ENCODE measurements at regions not wholly inside any gene's neighbourhood (a gene's known extent, or its start where the extent isn't known, plus 50 kb on each side); places are given as distances from the start of the nearest gene placed in this dataset.
"Not testable (repeated sequence)": the region's sequence is repeated elsewhere in the genome, so short reads cannot be mapped to it uniquely, and the experiment has no call there.

DNA sequence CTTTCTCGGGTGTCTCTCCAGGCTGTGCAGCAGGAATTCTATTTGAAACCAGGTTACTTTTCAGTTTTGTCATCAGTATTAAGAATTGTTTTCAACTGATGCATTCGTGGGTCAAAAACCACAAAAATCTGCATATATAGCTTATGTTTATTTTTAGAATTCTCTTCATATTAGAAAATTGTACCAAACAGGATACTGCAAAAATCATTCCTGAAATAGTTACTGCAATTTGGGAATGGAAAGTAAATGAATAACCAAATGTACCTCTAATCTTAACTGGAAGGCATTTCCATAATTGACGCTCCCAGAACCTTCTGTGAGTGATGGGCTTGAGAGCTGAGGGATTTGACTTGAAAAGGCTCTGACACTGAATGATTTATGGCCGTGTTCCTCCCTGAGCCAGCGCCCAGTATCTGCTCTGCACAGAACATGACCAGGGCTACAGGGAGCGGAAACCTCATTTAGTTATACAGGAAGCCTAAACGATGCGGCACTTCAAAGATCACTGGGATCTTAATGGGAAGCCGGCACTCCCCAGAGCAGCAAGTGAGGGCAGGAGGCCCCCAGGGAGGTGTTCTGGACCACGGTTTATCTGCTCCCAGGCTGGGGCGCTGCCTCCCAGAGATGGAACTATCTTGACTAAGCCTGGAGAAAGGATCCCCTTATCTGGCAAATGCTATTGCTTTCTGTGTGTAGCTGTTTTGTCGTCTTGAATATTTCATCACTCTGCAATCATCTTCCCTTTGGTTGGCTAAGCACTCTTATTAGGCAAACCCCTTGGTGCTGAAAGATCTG is 446.0 kb downstream of the QKI start:
- no peak overlapping the region for H3K27ac ChIP-seq
- TF ChIP-seq, protein P1, sequence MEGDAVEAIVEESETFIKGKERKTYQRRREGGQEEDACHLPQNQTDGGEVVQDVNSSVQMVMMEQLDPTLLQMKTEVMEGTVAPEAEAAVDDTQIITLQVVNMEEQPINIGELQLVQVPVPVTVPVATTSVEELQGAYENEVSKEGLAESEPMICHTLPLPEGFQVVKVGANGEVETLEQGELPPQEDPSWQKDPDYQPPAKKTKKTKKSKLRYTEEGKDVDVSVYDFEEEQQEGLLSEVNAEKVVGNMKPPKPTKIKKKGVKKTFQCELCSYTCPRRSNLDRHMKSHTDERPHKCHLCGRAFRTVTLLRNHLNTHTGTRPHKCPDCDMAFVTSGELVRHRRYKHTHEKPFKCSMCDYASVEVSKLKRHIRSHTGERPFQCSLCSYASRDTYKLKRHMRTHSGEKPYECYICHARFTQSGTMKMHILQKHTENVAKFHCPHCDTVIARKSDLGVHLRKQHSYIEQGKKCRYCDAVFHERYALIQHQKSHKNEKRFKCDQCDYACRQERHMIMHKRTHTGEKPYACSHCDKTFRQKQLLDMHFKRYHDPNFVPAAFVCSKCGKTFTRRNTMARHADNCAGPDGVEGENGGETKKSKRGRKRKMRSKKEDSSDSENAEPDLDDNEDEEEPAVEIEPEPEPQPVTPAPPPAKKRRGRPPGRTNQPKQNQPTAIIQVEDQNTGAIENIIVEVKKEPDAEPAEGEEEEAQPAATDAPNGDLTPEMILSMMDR (conservative IDR thresholded peaks at IDR 0.05), result no peak

DNA sequence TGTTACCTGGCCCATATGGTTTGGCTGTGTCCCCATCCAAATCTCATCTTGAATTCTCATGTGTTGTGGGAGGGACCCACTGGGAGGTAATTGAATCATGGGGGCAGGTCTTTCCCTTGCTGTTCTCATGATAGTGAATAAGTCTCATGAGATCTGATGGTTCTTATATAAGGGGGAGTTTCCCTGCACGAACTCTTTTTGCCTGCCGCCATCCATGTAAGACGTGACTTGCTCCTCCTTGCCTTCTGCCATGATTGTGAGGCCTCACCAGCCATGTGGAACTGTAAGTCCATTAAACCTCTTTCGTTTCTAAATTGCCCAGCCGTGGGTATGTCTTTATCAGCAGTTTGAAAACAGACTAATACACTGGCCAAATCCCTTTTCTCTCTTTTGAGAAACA is 444.4 kb downstream of the QKI start:
- not testable (repeated sequence) for H3K27ac ChIP-seq

DNA sequence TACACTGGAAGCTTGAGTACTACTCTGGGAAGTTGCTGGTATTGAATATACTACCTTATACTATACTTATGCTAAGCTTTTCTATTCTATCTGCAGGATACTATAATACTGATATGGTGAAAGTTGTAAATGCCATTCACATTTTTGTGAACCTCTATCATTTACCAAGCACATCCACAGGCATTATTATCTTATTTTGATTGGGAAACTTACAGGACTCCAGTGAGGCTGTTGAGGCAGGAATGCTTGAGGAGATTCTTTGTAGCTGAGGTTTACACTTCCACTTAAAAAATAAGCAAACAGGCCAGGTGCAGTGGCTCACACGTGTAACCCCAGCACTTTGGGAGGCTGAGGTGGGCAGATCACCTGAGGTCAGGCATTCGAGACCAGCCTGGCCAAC is 442.9 kb downstream of the QKI start:
- TF ChIP-seq, protein P1 (conservative IDR thresholded peaks at IDR 0.05), result no peak
- H3K27ac ChIP-seq, result no peak overlapping the region

DNA sequence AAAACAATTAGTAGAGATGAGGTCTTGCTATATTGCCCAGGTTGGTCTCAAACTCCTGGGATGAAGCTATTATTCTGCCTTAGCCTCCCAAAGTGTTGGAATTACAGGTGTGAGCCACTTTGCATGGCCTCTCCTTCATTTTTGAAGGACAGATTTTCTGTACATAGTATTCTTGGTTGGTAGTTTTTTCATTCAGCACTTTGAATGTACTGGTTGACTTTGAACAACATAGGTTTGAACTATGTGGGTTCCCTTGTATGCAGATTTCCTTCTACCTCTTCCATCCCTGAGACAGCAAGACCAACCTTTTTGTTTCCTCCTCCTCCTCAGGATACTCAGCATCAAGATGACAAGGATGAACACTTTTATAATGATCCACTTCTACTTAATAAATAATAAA is 436.4 kb downstream of the QKI start:
- TF ChIP-seq, protein P1 (conservative IDR thresholded peaks at IDR 0.05), result no peak
- no peak overlapping the region for H3K27ac ChIP-seq

DNA sequence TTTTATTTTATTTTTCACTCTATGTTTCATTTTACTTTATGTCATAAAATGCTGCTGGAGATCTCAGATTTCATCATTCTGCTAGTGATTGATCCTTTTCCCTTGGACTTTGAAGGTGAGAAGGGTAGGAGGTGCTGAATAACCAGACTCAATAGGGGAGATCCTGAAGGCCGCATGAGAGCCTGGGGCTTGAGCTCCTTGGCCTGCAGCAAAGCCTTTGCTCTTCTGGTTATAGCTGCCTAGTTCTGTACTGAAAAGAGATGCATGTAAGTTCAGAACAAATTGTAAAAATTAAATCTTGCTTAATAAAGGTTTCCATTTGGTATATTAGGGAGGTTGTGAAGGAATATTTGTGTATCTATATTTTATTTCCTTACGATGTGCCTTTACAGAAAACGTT is 430.2 kb downstream of the QKI start:
- no peak overlapping the region for H3K27ac ChIP-seq
- TF ChIP-seq, protein P1 (conservative IDR thresholded peaks at IDR 0.05), result no peak

DNA sequence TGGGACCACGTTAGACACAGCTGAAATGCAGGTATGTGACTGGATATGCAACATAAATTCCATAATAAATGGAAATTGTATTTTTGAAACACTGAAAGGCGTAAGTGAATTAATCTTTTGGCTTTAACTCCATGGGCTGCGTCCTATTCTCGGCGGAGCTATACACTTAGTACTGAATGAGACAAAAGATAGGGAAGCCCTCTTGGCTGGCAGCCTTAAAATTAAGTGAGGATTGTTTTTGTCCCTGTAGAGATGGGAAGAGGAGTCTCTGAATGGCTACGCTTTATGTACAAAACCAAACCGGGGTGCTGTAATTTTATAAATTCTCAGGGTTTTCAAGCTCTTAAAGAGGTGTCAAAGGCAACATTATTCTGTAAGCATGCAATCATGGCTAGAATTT is 429.8 kb downstream of the QKI start:
- H3K27ac ChIP-seq, result no peak overlapping the region
- TF ChIP-seq, protein P1 (conservative IDR thresholded peaks at IDR 0.05), result no peak

DNA sequence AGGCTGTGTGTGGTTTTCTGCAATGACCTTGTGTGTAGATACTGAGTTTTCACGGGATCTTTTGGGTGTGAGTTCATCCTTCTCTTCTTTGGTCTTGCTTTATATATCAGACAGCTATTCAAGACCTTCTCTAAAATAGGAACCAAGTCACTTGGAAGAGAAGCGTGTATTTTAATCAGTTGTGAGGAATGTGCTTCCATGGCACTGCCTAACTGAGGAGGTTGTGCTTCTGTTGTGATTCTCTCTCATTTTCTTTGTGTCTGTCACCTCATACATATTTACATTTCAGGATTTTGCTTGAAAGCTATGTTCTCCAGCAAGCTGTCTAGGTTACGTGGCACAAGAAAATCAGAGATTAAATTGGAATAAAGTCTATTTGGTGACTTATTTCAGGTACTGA is 428.7 kb downstream of the QKI start:
- TF ChIP-seq, protein P1 (conservative IDR thresholded peaks at IDR 0.05), result no peak
- no peak overlapping the region for H3K27ac ChIP-seq

DNA sequence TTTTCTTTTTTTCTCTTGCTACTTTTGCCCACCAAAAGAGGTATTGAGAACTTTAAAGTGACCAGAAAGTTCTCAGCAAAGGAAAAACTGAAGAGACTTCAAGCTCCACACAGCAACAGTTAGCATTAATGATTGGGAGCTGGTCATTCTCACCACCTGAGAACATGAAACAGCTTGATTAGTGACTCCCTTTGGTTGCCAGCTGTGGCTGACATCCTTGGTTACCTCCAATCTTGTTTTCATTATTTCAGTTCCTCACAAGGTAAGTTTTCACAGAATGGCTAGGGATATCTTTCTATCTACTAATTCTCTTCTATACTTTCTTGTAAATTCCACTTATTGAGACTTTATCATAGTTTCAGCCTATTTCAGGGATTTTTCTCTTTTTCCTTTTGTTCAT is 427.9 kb downstream of the QKI start:
- H3K27ac ChIP-seq, result no peak overlapping the region
- TF ChIP-seq, protein P1 (conservative IDR thresholded peaks at IDR 0.05), result no peak
